CD4-positive, alpha-beta memory T cell (primary cell): ENCODE measurements at regions not wholly inside any gene's neighbourhood (a gene's known extent, or its start where the extent isn't known, plus 50 kb on each side); places are given as distances from the start of the nearest gene placed in this dataset.

Experiments used
- CTCF ChIA-PET: fragments of 350-600 bp; sonication (Branson Sonifier 250); formaldehyde crosslinking; loops from one replicate; lab custom pipeline; 2021; ENCODE audit warnings: inconsistent platforms; ENCODE audit not compliant: partially characterized antibody; lab: Charles Lee
- POLR2A ChIA-PET: fragments of 350-600 bp; sonication (Branson Sonifier 250); formaldehyde crosslinking; loops from one replicate; lab custom pipeline; 2021; ENCODE audit not compliant: partially characterized antibody; lab: Charles Lee
- DNase-seq, 5 donors: peaks; one replicate each; pipeline versions ENCODE4 v3.0.0 to v3.0.0-alpha.2; 2020 to 2022; ENCODE audit warnings: mixed read lengths in 1 of 5
- H3K27ac ChIP-seq: one replicate; pipeline ENCODE4 v1.7.0; 2013; ENCODE audit warnings: low read depth, low read length
- H3K27me3 ChIP-seq: 2 replicates; pipeline ENCODE4 v1.7.0; 2013; ENCODE audit warnings: mild to moderate bottlenecking, low read length, moderate library complexity; ENCODE audit not compliant: insufficient read depth
- H3K36me3 ChIP-seq: 2 replicates; pipeline ENCODE4 v1.7.0; 2013; ENCODE audit warnings: mild to moderate bottlenecking, low read length, moderate library complexity; ENCODE audit not compliant: insufficient read depth
- H3K4me1 ChIP-seq: 2 replicates; pipeline ENCODE4 v1.7.0; 2013; ENCODE audit warnings: mild to moderate bottlenecking, low read length, moderate library complexity; ENCODE audit not compliant: insufficient read depth
- H3K4me3 ChIP-seq, 2 donors: one replicate each; pipeline ENCODE4 v1.7.0; 2013; ENCODE audit warnings: low read length in 2 of 2, mild to moderate bottlenecking in 1 of 2
- H3K9me3 ChIP-seq, 2 donors: one replicate each; pipeline ENCODE4 v1.7.0; 2013; ENCODE audit warnings: low read length in 2 of 2, control low read depth in 1 of 2; ENCODE audit not compliant: control insufficient read depth in 1 of 2
- H3K27ac Mint-ChIP-seq, 7 donors: one replicate each; pipeline ENCODE4 v1.8.0; 2020 to 2021; ENCODE audit warnings: mixed read lengths in 7 of 7, mild to moderate bottlenecking in 6 of 7, inconsistent platforms in 3 of 7, moderate library complexity in 3 of 7
- H3K27me3 Mint-ChIP-seq, 2 donors: one replicate each; pipeline ENCODE4 v1.8.0; 2020 to 2021; ENCODE audit warnings: mixed read lengths in 2 of 2
- H3K36me3 Mint-ChIP-seq, 2 donors: one replicate each; pipeline ENCODE4 v1.8.0; 2020 to 2021; ENCODE audit warnings: mixed read lengths in 2 of 2, inconsistent platforms in 1 of 2, mild to moderate bottlenecking in 1 of 2
- H3K4me1 Mint-ChIP-seq, 4 donors: one replicate each; pipeline ENCODE4 v1.8.0; 2020 to 2021; ENCODE audit warnings: mixed read lengths in 4 of 4, mild to moderate bottlenecking in 1 of 4
- H3K4me3 Mint-ChIP-seq, 8 donors: one replicate each; pipeline ENCODE4 v1.8.0; 2020 to 2021; ENCODE audit warnings: mixed read lengths in 8 of 8, mild to moderate bottlenecking in 7 of 8, moderate library complexity in 6 of 8, inconsistent platforms in 3 of 8
- H3K9me3 Mint-ChIP-seq, 8 donors: one replicate each; pipeline ENCODE4 v1.8.0; 2020 to 2021; ENCODE audit warnings: mixed read lengths in 8 of 8, mild to moderate bottlenecking in 5 of 8, inconsistent platforms in 3 of 8, moderate library complexity in 1 of 8
- intact Hi-C: fragments of 100-400 bp; cut with micrococcal nuclease; formaldehyde crosslinking; loops from one replicate; pipeline ENCODE4 v1.15.1; 2023

GRCh38 chr17:79497777-79498348 lies 113.0 kb downstream of the RBFOX3 start:
- ChIA-PET CTCF (no interaction called here), POLR2A (no interaction called here)
- no peaks in the 10 kb centered on the region for H3K4me1 ChIP-seq
- H3K4me3 ChIP-seq: no peak overlapping the region
- no peak for DNase-seq
- H3K27me3 Mint-ChIP-seq: peaks cover 11 to 20% of the 10 kb centered on the region in 2 donors
- peaks cover under 1 to 9% (median 6%) of the 10 kb centered on the region in 8 donors for H3K9me3 Mint-ChIP-seq
- no peaks in the 10 kb centered on the region for H3K36me3 ChIP-seq
- no peak overlapping the region for H3K4me3 Mint-ChIP-seq
- no peak overlapping the region for H3K27ac ChIP-seq
- H3K4me1 Mint-ChIP-seq: no peaks in the 10 kb centered on the region
- intact Hi-C loops: no loop called here
- H3K27me3 ChIP-seq: no peaks in the 10 kb centered on the region
- H3K27ac Mint-ChIP-seq: no peak overlapping the region
- no peaks in the 10 kb centered on the region for H3K9me3 ChIP-seq
- no peaks in the 10 kb centered on the region for H3K36me3 Mint-ChIP-seq

GRCh38 chr17:79496422-79497005 lies 114.3 kb downstream of the RBFOX3 start:
- ChIA-PET CTCF (no interaction called here), POLR2A (no interaction called here)
- no peak overlapping the region for H3K27ac Mint-ChIP-seq
- peaks cover 10 to 14% of the 10 kb centered on the region in 2 donors for H3K27me3 Mint-ChIP-seq
- no peak overlapping the region for H3K4me3 ChIP-seq
- H3K9me3 Mint-ChIP-seq: peaks cover 4 to 14% (median 10%) of the 10 kb centered on the region in 8 donors
- no peaks in the 10 kb centered on the region for H3K36me3 Mint-ChIP-seq
- no peaks in the 10 kb centered on the region for H3K4me1 ChIP-seq
- H3K27ac ChIP-seq: no peak overlapping the region
- no peaks in the 10 kb centered on the region for H3K36me3 ChIP-seq
- no peaks in the 10 kb centered on the region for H3K9me3 ChIP-seq
- no peak for DNase-seq
- no peaks in the 10 kb centered on the region for H3K4me1 Mint-ChIP-seq
- intact Hi-C loops: no loop called here
- no peaks in the 10 kb centered on the region for H3K27me3 ChIP-seq
- no peak overlapping the region for H3K4me3 Mint-ChIP-seq

- Histone ChIP-seq H3K36me3 (no peaks in the 10 kb centered on the region), H3K27ac (no peak overlapping the region), H3K4me1 (no peaks in the 10 kb centered on the region), H3K27me3 (no peaks in the 10 kb centered on the region), H3K9me3 (no peaks in the 10 kb centered on the region), H3K4me3 (no peak overlapping the region)
- no peak overlapping the region for H3K27ac Mint-ChIP-seq
- no peak overlapping the region for H3K4me3 Mint-ChIP-seq
- peaks cover 9 to 11% of the 10 kb centered on the region in 2 donors for H3K27me3 Mint-ChIP-seq
- intact Hi-C loops: no loop called here
- ChIA-PET CTCF (no interaction called here), POLR2A (no interaction called here)
- no peaks in the 10 kb centered on the region for H3K4me1 Mint-ChIP-seq
- H3K9me3 Mint-ChIP-seq: peaks cover 4 to 14% (median 9%) of the 10 kb centered on the region in 8 donors
- no peaks in the 10 kb centered on the region for H3K36me3 Mint-ChIP-seq
- no peak for DNase-seq
These were observed 115.2 kb downstream of the RBFOX3 start for GRCh38 chr17:79495665-79496064.

DNA sequence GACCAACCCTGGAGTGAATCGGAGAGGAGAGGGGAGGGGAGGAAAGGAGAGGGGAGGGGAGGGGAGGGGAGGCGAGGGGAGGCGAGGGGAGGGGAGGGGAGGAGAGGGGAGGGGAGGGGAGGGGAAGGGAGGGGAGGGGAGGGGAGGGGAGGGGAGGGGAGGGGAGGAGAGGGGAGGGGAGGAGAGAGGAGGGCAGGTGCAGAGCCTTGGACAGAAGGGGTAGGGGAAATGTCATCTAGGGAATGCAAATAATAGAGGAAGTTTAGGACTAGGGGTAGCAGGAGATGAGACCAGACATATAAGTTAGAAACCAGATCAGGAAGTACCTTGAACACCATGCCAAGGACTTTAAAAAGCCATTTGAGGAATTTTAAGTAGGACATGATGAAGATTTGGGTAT lies 119.8 kb downstream of the RBFOX3 start:
- POLR2A ChIA-PET: interaction anchor here (0.6 kb wide), 1 partner anchor 58 kb away, joined by 4 read pairs; no protein-coding TSS in a partner anchor
- intact Hi-C loops: no loop called here
- H3K36me3 Mint-ChIP-seq: no peaks in the 10 kb centered on the region

GRCh38 chr17:79490530-79490929 lies 120.3 kb downstream of the RBFOX3 start:
- H3K9me3 ChIP-seq: no peaks in the 10 kb centered on the region
- H3K9me3 Mint-ChIP-seq: peaks cover 4 to 14% (median 7%) of the 10 kb centered on the region in 8 donors
- DNase-seq: no peak
- ChIA-PET POLR2A (no interaction called here), CTCF (no interaction called here)
- no peak overlapping the region for H3K4me3 Mint-ChIP-seq
- H3K27me3 Mint-ChIP-seq: peaks cover 17 to 19% of the 10 kb centered on the region in 2 donors
- no peaks in the 10 kb centered on the region for H3K36me3 Mint-ChIP-seq
- H3K4me1 ChIP-seq: no peaks in the 10 kb centered on the region
- H3K27me3 ChIP-seq: no peaks in the 10 kb centered on the region
- H3K27ac ChIP-seq: no peak overlapping the region
- intact Hi-C loops: no loop called here
- H3K36me3 ChIP-seq: no peaks in the 10 kb centered on the region
- H3K27ac Mint-ChIP-seq: no peak overlapping the region
- no peak overlapping the region for H3K4me3 ChIP-seq
- H3K4me1 Mint-ChIP-seq: no peaks in the 10 kb centered on the region

More for the DNA sequence above, 119.8 kb downstream of the RBFOX3 start:
- H3K27ac ChIP-seq: no peak overlapping the region
- peaks cover 4 to 14% (median 7%) of the 10 kb centered on the region in 8 donors for H3K9me3 Mint-ChIP-seq
- no peak overlapping the region for H3K27ac Mint-ChIP-seq
- H3K4me3 ChIP-seq: no peak overlapping the region
- H3K4me3 Mint-ChIP-seq: no peak overlapping the region
- no peaks in the 10 kb centered on the region for H3K4me1 Mint-ChIP-seq
- no peaks in the 10 kb centered on the region for H3K27me3 ChIP-seq
- H3K4me1 ChIP-seq: no peaks in the 10 kb centered on the region
- no peaks in the 10 kb centered on the region for H3K9me3 ChIP-seq
- H3K36me3 ChIP-seq: no peaks in the 10 kb centered on the region
- DNase-seq: no peak
- CTCF ChIA-PET: no interaction called here
- H3K27me3 Mint-ChIP-seq: peaks cover 15 to 17% of the 10 kb centered on the region in 2 donors

DNA sequence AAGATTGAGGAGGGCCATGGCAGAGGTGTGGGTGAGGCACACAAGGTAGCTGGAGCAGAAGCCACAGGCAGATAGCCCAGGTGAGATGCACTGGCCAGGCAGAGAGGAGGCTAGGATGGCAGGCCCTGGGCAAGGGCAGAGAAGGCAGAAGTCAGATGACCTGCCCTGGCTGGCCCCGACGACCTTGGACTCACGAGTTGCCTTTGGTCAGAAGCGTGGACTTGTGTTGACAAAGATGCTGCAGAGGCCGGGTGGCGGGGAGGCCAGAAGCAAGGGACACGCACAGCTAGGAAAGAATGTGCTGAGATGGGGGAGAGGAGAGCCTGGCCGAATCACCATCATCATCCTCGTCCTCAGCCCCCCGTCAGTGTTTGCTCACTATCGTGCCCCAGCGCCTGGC lies 123.7 kb downstream of the RBFOX3 start:
- ChIA-PET CTCF (no interaction called here), POLR2A (no interaction called here)
- Mint-ChIP-seq H3K4me1 (no peaks in the 10 kb centered on the region), H3K36me3 (no peaks in the 10 kb centered on the region), H3K27ac (no peak overlapping the region), H3K27me3 (peaks cover 28 to 38% of the 10 kb centered on the region in 2 donors), H3K4me3 (no peak overlapping the region), H3K9me3 (peaks cover 0 to 2% (median 0%) of the 10 kb centered on the region in 8 donors)
- no peaks in the 10 kb centered on the region for H3K36me3 ChIP-seq
- intact Hi-C loops: no loop called here
- no peak for DNase-seq
- H3K27me3 ChIP-seq: no peaks in the 10 kb centered on the region
- H3K4me1 ChIP-seq: no peaks in the 10 kb centered on the region
- H3K9me3 ChIP-seq: no peaks in the 10 kb centered on the region
- no peak overlapping the region for H3K27ac ChIP-seq
- no peak overlapping the region for H3K4me3 ChIP-seq

GRCh38 chr17:79485991-79486390 lies 124.9 kb downstream of the RBFOX3 start:
- no peak overlapping the region for H3K4me3 Mint-ChIP-seq
- Histone ChIP-seq H3K36me3 (no peaks in the 10 kb centered on the region), H3K4me1 (no peaks in the 10 kb centered on the region), H3K9me3 (no peaks in the 10 kb centered on the region), H3K4me3 (no peak overlapping the region), H3K27me3 (no peaks in the 10 kb centered on the region), H3K27ac (no peak overlapping the region)
- no peak for DNase-seq
- H3K27me3 Mint-ChIP-seq: peaks cover 33 to 43% of the 10 kb centered on the region in 2 donors
- intact Hi-C loops: no loop called here
- ChIA-PET CTCF (no interaction called here), POLR2A (no interaction called here)
- no peaks in the 10 kb centered on the region for H3K4me1 Mint-ChIP-seq
- no peaks in the 10 kb centered on the region for H3K36me3 Mint-ChIP-seq
- peaks cover 0 to 3% (median 0%) of the 10 kb centered on the region in 8 donors for H3K9me3 Mint-ChIP-seq
- H3K27ac Mint-ChIP-seq: no peak overlapping the region
